Osteoblast (primary cell): ENCODE measurements at regions not wholly inside any gene's neighbourhood (a gene's known extent, or its start where the extent isn't known, plus 50 kb on each side); places are given as distances from the start of the nearest gene placed in this dataset.

ENCODE experiments used
- DNase-seq: peaks from one replicate; pipeline ENCODE4 v3.0.0; 2011; ENCODE audit warnings: low spot score, mixed read lengths; ENCODE audit not compliant: insufficient read length; ENCODE audit errors: missing footprints
- H2AFZ ChIP-seq: 2 replicates; pipeline ENCODE4 v1.6.0; 2011; ENCODE audit warnings: mild to moderate bottlenecking, low read length
- H3K27ac ChIP-seq: 2 replicates; pipeline ENCODE4 v1.5.1; 2011; ENCODE audit warnings: mild to moderate bottlenecking, low read depth, low read length, moderate library complexity
- H3K27me3 ChIP-seq: 2 replicates; pipeline ENCODE4 v1.6.0; 2012; ENCODE audit warnings: mild to moderate bottlenecking, control low read depth, inconsistent platforms, low read length, moderate library complexity; ENCODE audit not compliant: insufficient read depth
- H3K36me3 ChIP-seq: 2 replicates; pipeline ENCODE4 v1.5.1; 2011; ENCODE audit warnings: mild to moderate bottlenecking, low read length, control low read depth, moderate library complexity; ENCODE audit not compliant: insufficient read depth
- H3K4me1 ChIP-seq: 2 replicates; pipeline ENCODE4 v1.5.1; 2011; ENCODE audit warnings: mild to moderate bottlenecking, low read length, control low read depth, moderate library complexity; ENCODE audit not compliant: insufficient read depth
- H3K4me2 ChIP-seq: 2 replicates; pipeline ENCODE4 v1.6.0; 2011; ENCODE audit warnings: mild to moderate bottlenecking, low read length; ENCODE audit not compliant: insufficient read depth
- H3K4me3 ChIP-seq: fragments of 200-600 bp; sonication (generic); 3 replicates; pipeline ENCODE4 v1.5.1; 2012; ENCODE audit warnings: mild to moderate bottlenecking, low read length, inconsistent platforms; ENCODE audit not compliant: insufficient read depth
- H3K79me2 ChIP-seq: 2 replicates; pipeline ENCODE4 v1.6.0; 2012; ENCODE audit warnings: mild to moderate bottlenecking, low read length, control low read depth, inconsistent platforms; ENCODE audit not compliant: insufficient read depth
- H3K9me3 ChIP-seq: 2 replicates; pipeline ENCODE4 v1.5.1; 2011; ENCODE audit warnings: low read depth, low read length, control low read depth
- H4K20me1 ChIP-seq: 2 replicates; pipeline ENCODE4 v1.6.0; 2012; ENCODE audit warnings: mild to moderate bottlenecking, low read length, control low read depth; ENCODE audit not compliant: insufficient read depth
- TF ChIP-seq, protein P1 (sequence below): IDR thresholded peaks from 2 replicates; pipeline ENCODE4 v1.5.1; 2011; ENCODE audit warnings: mild to moderate bottlenecking, low read depth, low read length, moderate library complexity; ENCODE audit errors: extremely low read depth

- Histone ChIP-seq H3K9me3 (no peaks in the 10 kb centered on the region), H3K4me1 (no peaks in the 10 kb centered on the region), H3K36me3 (no peaks in the 10 kb centered on the region), H3K4me3 (no peak overlapping the region), H3K27me3 (no peaks in the 10 kb centered on the region), H3K27ac (no peak overlapping the region), H4K20me1 (no peaks in the 10 kb centered on the region), H2AFZ (no peak overlapping the region), H3K79me2 (no peaks in the 10 kb centered on the region), H3K4me2 (no peak overlapping the region)
- DNase-seq, result no peak
- TF ChIP-seq, protein P1, sequence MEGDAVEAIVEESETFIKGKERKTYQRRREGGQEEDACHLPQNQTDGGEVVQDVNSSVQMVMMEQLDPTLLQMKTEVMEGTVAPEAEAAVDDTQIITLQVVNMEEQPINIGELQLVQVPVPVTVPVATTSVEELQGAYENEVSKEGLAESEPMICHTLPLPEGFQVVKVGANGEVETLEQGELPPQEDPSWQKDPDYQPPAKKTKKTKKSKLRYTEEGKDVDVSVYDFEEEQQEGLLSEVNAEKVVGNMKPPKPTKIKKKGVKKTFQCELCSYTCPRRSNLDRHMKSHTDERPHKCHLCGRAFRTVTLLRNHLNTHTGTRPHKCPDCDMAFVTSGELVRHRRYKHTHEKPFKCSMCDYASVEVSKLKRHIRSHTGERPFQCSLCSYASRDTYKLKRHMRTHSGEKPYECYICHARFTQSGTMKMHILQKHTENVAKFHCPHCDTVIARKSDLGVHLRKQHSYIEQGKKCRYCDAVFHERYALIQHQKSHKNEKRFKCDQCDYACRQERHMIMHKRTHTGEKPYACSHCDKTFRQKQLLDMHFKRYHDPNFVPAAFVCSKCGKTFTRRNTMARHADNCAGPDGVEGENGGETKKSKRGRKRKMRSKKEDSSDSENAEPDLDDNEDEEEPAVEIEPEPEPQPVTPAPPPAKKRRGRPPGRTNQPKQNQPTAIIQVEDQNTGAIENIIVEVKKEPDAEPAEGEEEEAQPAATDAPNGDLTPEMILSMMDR, result no peak
Measured at GRCh38 chr3:110006913-110007312, 669.6 kb upstream of the DPPA4 start.

DNA sequence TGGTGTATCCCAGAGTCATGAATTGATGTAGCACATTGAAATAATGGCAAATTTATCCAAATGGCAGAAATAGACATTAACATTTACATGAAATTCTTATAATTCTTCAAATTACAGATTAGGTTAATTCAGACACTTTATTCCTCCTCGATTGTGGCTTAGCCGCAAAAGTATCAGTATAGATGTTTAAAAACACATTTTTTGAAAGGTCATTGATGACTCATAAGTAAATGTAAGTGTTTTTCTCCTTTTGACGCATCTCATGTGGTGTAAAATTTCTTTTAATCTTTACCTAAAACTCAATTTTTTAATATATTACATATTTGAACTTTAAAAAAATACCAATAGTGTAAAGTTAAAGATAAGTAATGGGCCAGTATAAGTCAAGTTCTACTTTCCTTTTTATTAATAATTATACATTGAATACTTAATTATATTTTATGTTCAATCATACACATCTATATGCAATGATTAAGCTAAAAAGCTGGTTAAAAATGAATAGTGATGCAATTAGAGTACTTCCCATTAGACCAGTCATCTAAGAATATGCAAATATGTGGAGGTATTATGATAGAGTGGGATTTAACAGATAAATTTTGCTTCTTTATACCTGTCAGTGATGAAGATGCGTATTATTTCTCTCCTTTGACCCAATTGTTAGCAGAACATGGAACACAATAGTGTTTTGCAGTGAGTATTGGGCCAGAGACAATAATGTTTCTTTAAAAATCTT is 678.1 kb upstream of the DPPA4 start:
- no peak overlapping the region for H3K27ac ChIP-seq
- H3K4me1 ChIP-seq, result no peaks in the 10 kb centered on the region
- no peak for DNase-seq
- H4K20me1 ChIP-seq, result no peaks in the 10 kb centered on the region
- H3K4me2 ChIP-seq, result no peak overlapping the region
- TF ChIP-seq, protein P1, result no peak
- no peaks in the 10 kb centered on the region for H3K36me3 ChIP-seq
- no peak overlapping the region for H2AFZ ChIP-seq
- no peaks in the 10 kb centered on the region for H3K79me2 ChIP-seq
- H3K4me3 ChIP-seq, result no peak overlapping the region
- no peaks in the 10 kb centered on the region for H3K27me3 ChIP-seq
- H3K9me3 ChIP-seq, result no peaks in the 10 kb centered on the region

- H2AFZ ChIP-seq, result peak overlapping the region; percentile 85
- H3K27me3 ChIP-seq, result no peaks in the 10 kb centered on the region
- TF ChIP-seq, protein P1, result no peak
- H4K20me1 ChIP-seq, result no peaks in the 10 kb centered on the region
- H3K4me2 ChIP-seq, result peak overlapping the region; percentile 65
- H3K4me1 ChIP-seq, result no peaks in the 10 kb centered on the region
- H3K9me3 ChIP-seq, result no peaks in the 10 kb centered on the region
- DNase-seq, result no peak
- H3K4me3 ChIP-seq, result peak overlapping the region; percentile 52
- no peak overlapping the region for H3K27ac ChIP-seq
- no peaks in the 10 kb centered on the region for H3K79me2 ChIP-seq
- H3K36me3 ChIP-seq, result no peaks in the 10 kb centered on the region
Measured at GRCh38 chr3:110016235-110016815, 679.0 kb upstream of the DPPA4 start.

DNA sequence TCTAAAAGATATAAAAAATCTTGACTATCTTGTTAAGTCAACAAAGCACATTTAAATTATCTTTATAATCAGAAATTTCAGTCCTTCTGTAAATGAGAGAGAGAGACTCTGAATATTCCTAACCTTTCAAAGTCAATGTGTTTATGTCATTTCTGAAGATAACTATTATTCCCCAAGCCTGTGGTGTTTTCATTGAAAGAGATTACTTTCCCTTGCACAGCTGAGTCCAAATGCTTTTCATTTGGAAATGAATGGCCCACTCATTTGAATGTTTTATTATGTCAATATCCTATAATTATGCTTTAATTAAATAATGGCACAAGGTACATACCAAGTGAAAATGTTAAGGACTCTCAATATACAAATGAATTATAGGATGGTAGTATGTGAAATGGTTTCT is 680.0 kb upstream of the DPPA4 start:
- Histone ChIP-seq H3K4me2 (no peak overlapping the region), H2AFZ (no peak overlapping the region), H3K9me3 (no peaks in the 10 kb centered on the region), H3K79me2 (no peaks in the 10 kb centered on the region), H3K27ac (no peak overlapping the region), H4K20me1 (no peaks in the 10 kb centered on the region), H3K27me3 (no peaks in the 10 kb centered on the region), H3K4me1 (no peaks in the 10 kb centered on the region), H3K4me3 (no peak overlapping the region), H3K36me3 (no peaks in the 10 kb centered on the region)
- TF ChIP-seq, protein P1, result no peak
- DNase-seq, result no peak
